Superior temporal gyrus (tissue), 1 donor: ENCODE measurements at regions not wholly inside any gene's neighbourhood (a gene's known extent, or its start where the extent isn't known, plus 50 kb on each side); places are given as distances from the start of the nearest gene placed in this dataset.

Experiments used
- DNase-seq: peaks from one replicate; pipeline ENCODE4 v3.0.0-alpha.2; 2016; ENCODE audit errors: extremely low spot score

- DNase-seq, result no peak
Measured at GRCh38 chrX:143171703-143172102, 146.0 kb downstream of the SPANXN4 start.

DNA sequence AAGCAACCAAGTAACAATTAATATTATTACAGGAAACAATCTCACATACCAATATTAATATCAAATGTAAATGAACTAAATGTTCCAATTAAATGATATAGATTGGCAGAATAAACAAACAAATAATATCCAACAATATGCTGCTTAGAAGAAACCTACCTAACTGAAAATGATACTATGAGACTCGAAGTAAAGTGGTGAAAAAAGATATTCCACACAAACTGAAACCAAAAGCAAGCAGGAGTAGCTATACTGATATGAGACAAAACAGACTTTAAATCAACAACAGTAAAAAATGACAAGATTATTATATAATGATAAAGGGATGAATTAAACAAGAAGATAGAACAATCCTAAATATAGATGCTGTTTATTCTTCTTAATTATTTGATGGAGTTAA lies 140.1 kb downstream of the SPANXN4 start:
- no peak for DNase-seq

GRCh38 chrX:143139681-143140080 lies 114.0 kb downstream of the SPANXN4 start:
- no peak for DNase-seq

GRCh38 chrX:143121477-143121876 lies 95.7 kb downstream of the SPANXN4 start:
- DNase-seq, result no peak

DNA sequence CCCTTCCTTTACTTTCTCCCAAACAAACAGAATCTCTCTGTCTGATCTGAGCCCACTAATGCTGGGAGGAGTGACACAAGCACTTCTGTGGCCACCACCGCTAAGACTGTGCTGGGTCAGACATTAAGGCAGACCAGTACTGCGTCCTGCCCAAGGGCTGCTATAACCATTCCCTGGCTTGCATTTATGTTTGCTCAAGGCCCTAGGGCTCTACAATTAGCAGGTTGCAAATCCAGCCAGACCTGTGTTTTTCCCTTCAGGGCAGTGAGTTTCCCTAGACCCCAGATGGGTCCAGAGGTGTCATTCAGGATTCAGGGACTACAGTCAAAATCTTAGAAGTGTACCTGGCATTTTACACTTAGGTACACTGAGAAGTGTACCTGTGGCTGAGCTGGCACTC lies 89.7 kb downstream of the SPANXN4 start:
- DNase-seq, result no peak

- no peak for DNase-seq
Measured at GRCh38 chrX:143095816-143096215, 70.1 kb downstream of the SPANXN4 start.

- DNase-seq, result no peak
Measured at GRCh38 chrX:143095321-143095720, 69.6 kb downstream of the SPANXN4 start.

DNA sequence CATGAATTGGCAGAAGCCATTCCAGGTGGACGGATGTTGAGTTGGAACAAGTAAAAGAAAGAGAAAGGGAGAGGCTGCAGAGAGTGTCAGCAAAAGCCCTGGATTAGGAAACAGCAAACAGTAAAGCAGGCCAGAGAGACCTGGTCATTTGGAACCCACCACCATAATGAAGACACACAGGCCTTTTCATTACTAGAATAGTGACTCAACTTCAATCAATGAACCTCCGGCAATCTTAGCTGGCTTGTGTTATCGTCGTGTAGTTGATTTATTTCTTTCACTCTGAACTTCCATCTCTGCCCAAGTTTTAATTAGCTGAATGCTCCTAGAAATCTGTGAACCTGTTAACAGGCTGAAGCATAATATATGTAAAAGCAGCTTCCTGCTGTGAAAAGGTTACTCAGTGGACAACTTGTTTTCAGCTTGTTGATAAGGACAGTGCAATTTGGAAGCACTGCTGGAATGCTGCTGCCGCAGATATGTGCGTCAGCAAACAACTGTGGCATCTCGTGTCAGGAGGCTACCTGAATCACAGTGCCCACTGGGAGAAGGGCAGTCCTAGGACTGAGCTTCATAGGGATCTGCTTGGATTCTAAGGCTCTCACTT lies 68.8 kb downstream of the SPANXN4 start:
- no peak for DNase-seq
